ENCODE measurements at regions not wholly inside any gene's neighbourhood (a gene's known extent, or its start where the extent isn't known, plus 50 kb on each side); places are given as distances from the start of the nearest gene placed in this dataset.

- H3K27me3 Mint-ChIP-seq (ENCODE audit: insufficient read depth) = peaks cover 26% of the 10 kb centered on the region
- DNase-seq = no peak
- H3K4me1 Mint-ChIP-seq (ENCODE audit: low read depth) = no peaks in the 10 kb centered on the region
- H3K4me3 Mint-ChIP-seq = no peak overlapping the region
- no peaks in the 10 kb centered on the region for H3K36me3 Mint-ChIP-seq (ENCODE audit: low read depth)
- TF ChIP-seq CTCF (IDR thresholded peaks at IDR 0.05) = no peak
- H3K9me3 Mint-ChIP-seq = no peaks in the 10 kb centered on the region
- no peak overlapping the region for H3K27ac Mint-ChIP-seq
Observed at GRCh38 chr17:36742267-36743000, 141.1 kb downstream of the MRM1 start.

DNA sequence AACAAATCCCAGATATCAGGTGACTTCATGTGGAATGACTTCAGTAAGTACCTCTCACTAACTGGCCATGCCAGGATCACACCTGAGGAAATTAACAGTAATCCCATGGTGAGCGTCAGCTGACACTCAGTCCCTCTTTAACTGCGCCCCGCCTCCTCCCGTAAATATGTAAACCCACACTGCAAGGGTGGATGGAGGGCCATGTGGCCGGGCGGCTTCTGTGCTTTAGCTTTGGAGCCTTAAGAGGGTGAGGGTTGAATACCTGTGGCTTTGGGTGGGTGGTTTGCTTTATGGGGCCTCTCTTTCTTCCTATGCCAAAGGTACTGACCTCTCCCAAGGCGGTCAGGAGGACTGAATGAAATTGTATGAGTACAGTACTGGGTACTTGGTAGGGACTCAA, 141.7 kb downstream of the MRM1 start:
- Mint-ChIP-seq H3K27ac (no peak overlapping the region), H3K9me3 (no peaks in the 10 kb centered on the region), H3K4me3 (no peak overlapping the region), H3K27me3 (ENCODE audit: insufficient read depth) (peaks cover 29% of the 10 kb centered on the region), H3K36me3 (ENCODE audit: low read depth) (no peaks in the 10 kb centered on the region), H3K4me1 (ENCODE audit: low read depth) (no peaks in the 10 kb centered on the region)
- no peak for DNase-seq
- TF ChIP-seq CTCF (IDR thresholded peaks at IDR 0.05) = no peak

- Mint-ChIP-seq H3K36me3 (ENCODE audit: low read depth) (no peaks in the 10 kb centered on the region), H3K4me1 (ENCODE audit: low read depth) (no peaks in the 10 kb centered on the region), H3K27me3 (ENCODE audit: insufficient read depth) (peaks cover 43% of the 10 kb centered on the region), H3K9me3 (no peaks in the 10 kb centered on the region), H3K27ac (no peak overlapping the region), H3K4me3 (no peak overlapping the region)
- no peak for TF ChIP-seq CTCF (IDR thresholded peaks at IDR 0.05)
- DNase-seq = no peak
Observed at GRCh38 chr17:36746381-36747053, 145.1 kb downstream of the MRM1 start.

- TF ChIP-seq CTCF (IDR thresholded peaks at IDR 0.05) = no peak
- Mint-ChIP-seq H3K27me3 (ENCODE audit: insufficient read depth) (peaks cover 50% of the 10 kb centered on the region), H3K4me1 (ENCODE audit: low read depth) (no peaks in the 10 kb centered on the region), H3K9me3 (no peaks in the 10 kb centered on the region), H3K27ac (no peak overlapping the region), H3K36me3 (ENCODE audit: low read depth) (no peaks in the 10 kb centered on the region), H3K4me3 (no peak overlapping the region)
- no peak for DNase-seq
Observed at GRCh38 chr17:36747861-36748260, 146.5 kb downstream of the MRM1 start.

GRCh38 chr17:36748272-36748671, 146.9 kb downstream of the MRM1 start:
- H3K4me1 Mint-ChIP-seq (ENCODE audit: low read depth) = no peaks in the 10 kb centered on the region
- H3K4me3 Mint-ChIP-seq = no peak overlapping the region
- H3K36me3 Mint-ChIP-seq (ENCODE audit: low read depth) = no peaks in the 10 kb centered on the region
- peaks cover 50% of the 10 kb centered on the region for H3K27me3 Mint-ChIP-seq (ENCODE audit: insufficient read depth)
- no peak for TF ChIP-seq CTCF (IDR thresholded peaks at IDR 0.05)
- H3K9me3 Mint-ChIP-seq = no peaks in the 10 kb centered on the region
- no peak for DNase-seq
- no peak overlapping the region for H3K27ac Mint-ChIP-seq
